ENCODE measurements at regions not wholly inside any gene's neighbourhood (a gene's known extent, or its start where the extent isn't known, plus 50 kb on each side); places are given as distances from the start of the nearest gene placed in this dataset.
"Not testable (repeated sequence)": the region's sequence is repeated elsewhere in the genome, so short reads cannot be mapped to it uniquely, and the experiment has no call there.

- FAIRE-seq: no peak
- no peak for TF ChIP-seq TAF1 (IDR thresholded peaks at IDR 0.05; ENCODE audit: borderline replicate concordance, low read depth, low read length)
- no peak for DNase-seq (ENCODE audit: insufficient read length)
Observed at GRCh38 chr20:22717466-22717865, 133.1 kb upstream of the FOXA2 start.

GRCh38 chr20:22719167-22719591 is 134.8 kb upstream of the FOXA2 start:
- DNase-seq (ENCODE audit: insufficient read length) (no peak), FAIRE-seq (no peak)
- TF ChIP-seq TAF1 (IDR thresholded peaks at IDR 0.05; ENCODE audit: borderline replicate concordance, low read depth, low read length): no peak
- no peak for TF ChIP-seq POLR2A (IDR thresholded peaks at IDR 0.05; ENCODE audit: low read depth, low read length)
- TF ChIP-seq POLR2AphosphoS5 (IDR thresholded peaks at IDR 0.05; ENCODE audit: low read depth, low read length): no peak

DNA sequence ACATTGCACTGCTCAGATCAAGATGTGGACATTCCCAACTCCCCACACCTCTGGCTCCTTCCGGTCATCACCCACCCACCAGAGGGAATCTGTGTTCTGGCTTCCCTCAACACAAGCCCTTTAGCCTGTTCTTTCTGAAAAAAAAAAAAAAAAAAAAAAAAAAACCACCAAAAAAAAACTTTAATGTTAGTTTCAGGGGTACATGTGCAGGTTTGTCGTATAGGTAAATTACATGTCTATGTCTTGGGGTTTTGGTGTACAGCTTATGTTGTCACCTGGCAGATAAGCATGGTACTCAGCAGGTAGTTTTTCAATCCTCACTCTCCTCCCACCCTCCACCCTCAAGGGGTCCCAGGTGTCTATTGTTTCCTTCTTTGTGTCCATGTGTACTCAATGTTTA is 135.8 kb upstream of the FOXA2 start:
- TF ChIP-seq POLR2AphosphoS5 (IDR thresholded peaks at IDR 0.05; ENCODE audit: low read depth, low read length) (no peak), POLR2A (IDR thresholded peaks at IDR 0.05; ENCODE audit: low read depth, low read length) (no peak), TAF1 (IDR thresholded peaks at IDR 0.05; ENCODE audit: borderline replicate concordance, low read depth, low read length) (no peak)
- DNase-seq (ENCODE audit: insufficient read length): no peak
- FAIRE-seq: no peak

GRCh38 chr20:22722811-22723210 is 138.4 kb upstream of the FOXA2 start:
- DNase-seq (ENCODE audit: insufficient read length) (no peak), FAIRE-seq (no peak)
- TF ChIP-seq TAF1 (IDR thresholded peaks at IDR 0.05; ENCODE audit: borderline replicate concordance, low read depth, low read length) (no peak), POLR2A (IDR thresholded peaks at IDR 0.05; ENCODE audit: low read depth, low read length) (no peak), POLR2AphosphoS5 (IDR thresholded peaks at IDR 0.05; ENCODE audit: low read depth, low read length) (no peak)

GRCh38 chr20:22723659-22724058 is 139.3 kb upstream of the FOXA2 start:
- DNase-seq (ENCODE audit: insufficient read length): no peak
- TF ChIP-seq POLR2A (IDR thresholded peaks at IDR 0.05; ENCODE audit: low read depth, low read length): no peak
- TF ChIP-seq POLR2AphosphoS5 (IDR thresholded peaks at IDR 0.05; ENCODE audit: low read depth, low read length): no peak
- no peak for TF ChIP-seq TAF1 (IDR thresholded peaks at IDR 0.05; ENCODE audit: borderline replicate concordance, low read depth, low read length)
- FAIRE-seq: no peak

DNA sequence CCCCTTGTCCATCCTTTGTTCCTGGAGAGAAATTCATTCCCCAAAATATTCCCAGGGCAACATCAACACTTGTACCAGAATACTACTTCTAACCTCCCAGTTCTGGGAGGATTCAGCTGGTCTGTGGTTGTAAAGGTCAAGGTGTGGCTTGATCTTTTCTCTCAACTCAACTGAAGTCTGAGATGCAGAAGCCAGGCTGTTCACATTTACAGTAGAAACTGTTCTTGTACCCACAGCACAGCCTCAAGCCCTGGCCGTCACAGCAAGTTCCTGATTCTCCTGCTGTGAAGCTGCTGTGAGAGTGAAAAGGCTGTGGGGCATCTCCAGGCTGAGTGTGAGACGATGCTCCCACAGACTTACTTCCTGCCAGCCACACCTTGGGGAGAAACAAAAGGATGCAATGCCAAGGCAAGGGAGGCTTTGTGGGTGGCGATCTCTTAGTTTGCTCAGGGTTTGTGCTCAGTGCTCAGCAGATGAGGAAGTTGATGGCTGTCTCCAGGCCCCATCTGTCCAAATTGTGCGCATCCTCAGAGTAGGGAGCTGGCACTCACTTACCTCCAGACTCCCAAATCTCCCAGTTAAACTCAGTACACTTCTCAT is 143.9 kb upstream of the FOXA2 start:
- FAIRE-seq (no peak), DNase-seq (ENCODE audit: insufficient read length) (no peak)
- TF ChIP-seq TAF1 (IDR thresholded peaks at IDR 0.05; ENCODE audit: borderline replicate concordance, low read depth, low read length) (no peak), POLR2A (IDR thresholded peaks at IDR 0.05; ENCODE audit: low read depth, low read length) (no peak), POLR2AphosphoS5 (IDR thresholded peaks at IDR 0.05; ENCODE audit: low read depth, low read length) (no peak)

- DNase-seq (ENCODE audit: insufficient read length) (no peak), FAIRE-seq (no peak)
- TF ChIP-seq POLR2AphosphoS5 (IDR thresholded peaks at IDR 0.05; ENCODE audit: low read depth, low read length) (no peak), TAF1 (IDR thresholded peaks at IDR 0.05; ENCODE audit: borderline replicate concordance, low read depth, low read length) (no peak), POLR2A (IDR thresholded peaks at IDR 0.05; ENCODE audit: low read depth, low read length) (no peak)
Observed at GRCh38 chr20:22729180-22729579, 144.8 kb upstream of the FOXA2 start.

- DNase-seq (ENCODE audit: insufficient read length) (no peak), FAIRE-seq (no peak)
- TF ChIP-seq POLR2A (IDR thresholded peaks at IDR 0.05; ENCODE audit: low read depth, low read length): no peak
- TF ChIP-seq POLR2AphosphoS5 (IDR thresholded peaks at IDR 0.05; ENCODE audit: low read depth, low read length): no peak
- TF ChIP-seq TAF1 (IDR thresholded peaks at IDR 0.05; ENCODE audit: borderline replicate concordance, low read depth, low read length): no peak
Observed at GRCh38 chr20:22729616-22730236, 145.4 kb upstream of the FOXA2 start.

DNA sequence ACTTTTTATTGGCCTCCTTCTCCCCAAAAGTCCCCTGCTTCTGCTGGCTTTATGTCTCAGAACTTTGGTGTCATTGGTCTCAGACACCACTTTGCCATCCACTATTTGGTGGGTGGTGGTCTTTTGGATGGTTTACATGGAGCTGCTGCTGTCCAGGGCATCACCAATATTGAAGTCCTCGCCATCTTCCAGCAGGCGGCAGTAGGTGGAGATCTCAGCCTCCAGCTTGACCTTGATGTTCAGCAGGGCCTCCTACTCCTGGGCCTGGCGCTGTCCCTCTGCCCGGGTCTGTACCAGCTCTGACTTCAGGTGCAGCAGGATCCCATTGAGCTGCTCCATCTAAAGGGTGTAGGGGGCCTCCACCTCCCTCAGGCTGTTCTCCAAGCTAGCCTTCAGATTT is 148.4 kb upstream of the FOXA2 start:
- no peak for FAIRE-seq
- DNase-seq (ENCODE audit: insufficient read length): no peak
- TF ChIP-seq TAF1 (IDR thresholded peaks at IDR 0.05; ENCODE audit: borderline replicate concordance, low read depth, low read length) (no peak), POLR2A (IDR thresholded peaks at IDR 0.05; ENCODE audit: low read depth, low read length) (no peak), POLR2AphosphoS5 (IDR thresholded peaks at IDR 0.05; ENCODE audit: low read depth, low read length) (no peak)

DNA sequence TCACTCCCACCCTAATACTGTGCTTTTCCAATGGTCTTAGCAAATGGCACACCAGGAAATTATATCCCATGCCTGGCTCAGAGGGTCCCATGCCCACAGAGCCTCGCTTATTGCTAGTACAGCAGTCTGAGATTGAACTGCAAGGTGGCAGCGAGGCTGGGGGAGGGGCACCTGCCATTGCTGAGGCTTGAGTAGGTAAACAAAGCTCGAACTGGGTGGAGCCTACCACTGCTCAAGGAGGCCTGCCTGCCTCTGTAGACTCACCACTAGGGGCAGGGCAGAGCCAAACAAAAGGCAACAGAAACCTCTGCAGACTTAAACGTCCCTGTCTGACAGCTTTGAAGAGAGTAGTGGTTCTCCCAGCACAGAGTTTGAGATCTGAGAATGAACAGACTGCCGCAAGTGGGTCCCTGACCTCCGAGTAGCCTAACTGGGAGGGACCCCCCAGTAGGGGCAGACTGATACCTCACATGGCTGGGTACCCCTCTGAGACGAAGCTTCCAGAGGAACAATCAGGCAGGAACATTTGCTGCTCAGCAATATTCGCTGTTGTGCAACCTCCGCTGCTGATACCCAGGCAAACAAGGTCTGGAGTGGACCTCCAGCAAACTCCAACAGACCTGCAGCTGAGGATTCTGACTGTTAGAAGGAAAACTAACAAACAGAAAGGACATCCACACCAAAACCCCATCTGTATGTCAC is 150.7 kb upstream of the FOXA2 start:
- not testable (repeated sequence) for DNase-seq (ENCODE audit: insufficient read length); FAIRE-seq

DNA sequence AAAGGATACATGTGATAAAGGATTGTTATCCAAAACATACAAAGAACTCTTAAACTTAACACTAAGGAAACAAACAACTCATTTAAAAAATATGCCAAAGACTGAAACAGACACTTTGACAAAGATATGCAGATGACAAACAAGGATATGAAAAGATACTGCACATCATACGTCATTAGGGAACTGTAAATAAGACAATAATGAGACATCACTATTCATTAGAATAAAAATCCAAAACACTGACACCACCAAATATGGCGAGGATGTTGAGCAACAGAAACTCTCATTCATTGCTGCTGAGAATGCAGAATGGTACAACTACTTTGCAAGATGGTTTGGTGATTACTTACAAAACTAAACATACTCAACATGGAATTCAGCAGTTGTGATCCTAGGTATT is 156.5 kb upstream of the FOXA2 start:
- TF ChIP-seq TAF1 (IDR thresholded peaks at IDR 0.05; ENCODE audit: borderline replicate concordance, low read depth, low read length) (no peak), POLR2A (IDR thresholded peaks at IDR 0.05; ENCODE audit: low read depth, low read length) (no peak), POLR2AphosphoS5 (IDR thresholded peaks at IDR 0.05; ENCODE audit: low read depth, low read length) (no peak)
- DNase-seq (ENCODE audit: insufficient read length): no peak
- FAIRE-seq: no peak

Data from GM12892 (cell line).